HuH-7 (cell line): ENCODE measurements at regions not wholly inside any gene's neighbourhood (a gene's known extent, or its start where the extent isn't known, plus 50 kb on each side); places are given as distances from the start of the nearest gene placed in this dataset.
"Not testable (repeated sequence)": the region's sequence is repeated elsewhere in the genome, so short reads cannot be mapped to it uniquely, and the experiment has no call there.

Source experiments
- DNase-seq: peaks from one replicate; pipeline ENCODE4 v3.0.0; 2011; ENCODE audit warnings: low spot score

GRCh38 chr9:108400297-108400696 is 455.5 kb downstream of the ACTL7B start:
- DNase-seq, result no peak

GRCh38 chr9:108399851-108400250 is 455.9 kb downstream of the ACTL7B start:
- DNase-seq, result no peak

- DNase-seq, result no peak
Observed at GRCh38 chr9:108397286-108397685, 458.5 kb downstream of the ACTL7B start.

GRCh38 chr9:108396611-108397010 is 459.2 kb downstream of the ACTL7B start:
- no peak for DNase-seq

- no peak for DNase-seq
Observed at GRCh38 chr9:108396193-108396592, 459.6 kb downstream of the ACTL7B start.

- DNase-seq, result no peak
Observed at GRCh38 chr9:108395421-108395820, 460.4 kb downstream of the ACTL7B start.

- DNase-seq, result no peak
Observed at GRCh38 chr9:108394726-108395125, 461.1 kb downstream of the ACTL7B start.

- not testable (repeated sequence) for DNase-seq
Observed at GRCh38 chr9:108393481-108394001, 462.2 kb downstream of the ACTL7B start.

GRCh38 chr9:108392877-108393276 is 462.9 kb downstream of the ACTL7B start:
- no peak for DNase-seq

GRCh38 chr9:108389056-108389455 is 466.7 kb downstream of the ACTL7B start:
- DNase-seq, result no peak

- no peak for DNase-seq
Observed at GRCh38 chr9:108386859-108387384, 468.9 kb downstream of the ACTL7B start.

- no peak for DNase-seq
Observed at GRCh38 chr9:108386032-108386431, 469.8 kb downstream of the ACTL7B start.

- DNase-seq, result no peak
Observed at GRCh38 chr9:108383796-108384195, 472.0 kb downstream of the ACTL7B start.

GRCh38 chr9:108382310-108382709 is 473.5 kb downstream of the ACTL7B start:
- no peak for DNase-seq

GRCh38 chr9:108377881-108378280 is 477.9 kb downstream of the ACTL7B start:
- no peak for DNase-seq

- DNase-seq, result no peak
Observed at GRCh38 chr9:108377382-108377781, 478.4 kb downstream of the ACTL7B start.

- no peak for DNase-seq
Observed at GRCh38 chr9:108376140-108376539, 479.6 kb downstream of the ACTL7B start.

- no peak for DNase-seq
Observed at GRCh38 chr9:108374626-108375025, 481.2 kb downstream of the ACTL7B start.

GRCh38 chr9:108367188-108367587 is 488.6 kb downstream of the ACTL7B start:
- DNase-seq, result no peak

- no peak for DNase-seq
Observed at GRCh38 chr9:108363311-108363710, 492.5 kb downstream of the ACTL7B start.

GRCh38 chr9:108360304-108360703 is 495.5 kb downstream of the ACTL7B start:
- DNase-seq, result no peak

- no peak for DNase-seq
Observed at GRCh38 chr9:108356806-108357205, 499.0 kb downstream of the ACTL7B start.

GRCh38 chr9:108351571-108351970 is 504.2 kb downstream of the ACTL7B start:
- DNase-seq, result no peak

- no peak for DNase-seq
Observed at GRCh38 chr9:108347463-108348188, 508.2 kb downstream of the ACTL7B start.
